ENCODE measurements at regions not wholly inside any gene's neighbourhood (a gene's known extent, or its start where the extent isn't known, plus 50 kb on each side); places are given as distances from the start of the nearest gene placed in this dataset.

DNA sequence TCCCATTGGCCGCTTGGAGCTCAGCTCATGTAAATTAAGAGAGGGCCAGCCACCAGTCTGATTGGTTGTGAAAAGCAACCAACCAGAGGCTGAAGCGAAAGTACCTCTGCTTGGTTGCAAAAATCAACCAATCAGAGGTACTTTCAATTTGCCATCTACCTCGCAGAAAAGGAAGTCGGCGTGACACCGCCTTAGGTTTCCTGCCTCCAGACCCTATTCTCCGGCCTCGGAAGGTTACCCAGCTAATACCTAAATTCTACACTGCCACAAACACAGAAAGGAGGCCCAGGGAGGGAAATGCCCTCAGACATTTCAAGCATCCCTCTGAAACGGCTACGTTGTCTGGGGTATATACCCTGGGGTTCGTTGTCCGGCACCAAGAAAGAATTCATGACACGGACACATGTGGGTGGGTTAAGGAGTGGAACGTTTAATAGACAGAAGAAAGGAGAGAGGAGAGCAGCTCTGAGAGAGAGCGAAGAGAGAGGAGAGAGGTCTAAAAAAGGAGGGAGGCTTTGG, 481.3 kb downstream of the TMEM114 start:
- TF ChIP-seq, protein P1, sequence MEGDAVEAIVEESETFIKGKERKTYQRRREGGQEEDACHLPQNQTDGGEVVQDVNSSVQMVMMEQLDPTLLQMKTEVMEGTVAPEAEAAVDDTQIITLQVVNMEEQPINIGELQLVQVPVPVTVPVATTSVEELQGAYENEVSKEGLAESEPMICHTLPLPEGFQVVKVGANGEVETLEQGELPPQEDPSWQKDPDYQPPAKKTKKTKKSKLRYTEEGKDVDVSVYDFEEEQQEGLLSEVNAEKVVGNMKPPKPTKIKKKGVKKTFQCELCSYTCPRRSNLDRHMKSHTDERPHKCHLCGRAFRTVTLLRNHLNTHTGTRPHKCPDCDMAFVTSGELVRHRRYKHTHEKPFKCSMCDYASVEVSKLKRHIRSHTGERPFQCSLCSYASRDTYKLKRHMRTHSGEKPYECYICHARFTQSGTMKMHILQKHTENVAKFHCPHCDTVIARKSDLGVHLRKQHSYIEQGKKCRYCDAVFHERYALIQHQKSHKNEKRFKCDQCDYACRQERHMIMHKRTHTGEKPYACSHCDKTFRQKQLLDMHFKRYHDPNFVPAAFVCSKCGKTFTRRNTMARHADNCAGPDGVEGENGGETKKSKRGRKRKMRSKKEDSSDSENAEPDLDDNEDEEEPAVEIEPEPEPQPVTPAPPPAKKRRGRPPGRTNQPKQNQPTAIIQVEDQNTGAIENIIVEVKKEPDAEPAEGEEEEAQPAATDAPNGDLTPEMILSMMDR (IDR thresholded peaks at IDR 0.05 in 2 of 3, conservative IDR thresholded peaks at IDR 0.05 in 1 of 3; ENCODE audit: borderline replicate concordance in 1 of 3, insufficient read depth in 1 of 3, low read depth in 2 of 3, low read length in 2 of 3): no peak
- TF ChIP-seq EZH2 (IDR thresholded peaks at IDR 0.05) (no peak), RAD21 (IDR thresholded peaks at IDR 0.05; ENCODE audit: low read depth) (no peak), EZH2phosphoT487 (IDR thresholded peaks at IDR 0.05; ENCODE audit: borderline replicate concordance) (no peak), FOSL1 (IDR thresholded peaks at IDR 0.05; ENCODE audit: low read depth) (no peak)

All from HCT116 (cell line).